ENCODE measurements at regions not wholly inside any gene's neighbourhood (a gene's known extent, or its start where the extent isn't known, plus 50 kb on each side); places are given as distances from the start of the nearest gene placed in this dataset.

- TF ChIP-seq CTCF (IDR thresholded peaks at IDR 0.05) (no peak), POLR2AphosphoS5 (IDR thresholded peaks at IDR 0.05) (no peak), POLR2A (IDR thresholded peaks at IDR 0.05) (no peak)
Observed at GRCh38 chr12:19026034-19026433, 103.5 kb upstream of the PLEKHA5 start.
